HFF-Myc (cell line): ENCODE measurements at regions not wholly inside any gene's neighbourhood (a gene's known extent, or its start where the extent isn't known, plus 50 kb on each side); places are given as distances from the start of the nearest gene placed in this dataset.
A peak's percentile ranks its signal among the peaks of the same experiment; 100 is the strongest.
"Not testable (repeated sequence)": the region's sequence is repeated elsewhere in the genome, so short reads cannot be mapped to it uniquely, and the experiment has no call there.

Source experiments
- DNase-seq: peaks from one replicate; pipeline ENCODE4 v3.0.0-alpha.2; 2011; ENCODE audit warnings: low read depth; ENCODE audit errors: extremely low read depth
- H3K4me3 ChIP-seq: replicated peaks from 2 replicates; pipeline ENCODE4 v1.5.1; 2011; ENCODE audit warnings: low read depth, mild to moderate bottlenecking, control low read depth, low read length
- CTCF ChIP-seq: IDR thresholded peaks from 2 replicates; pipeline ENCODE4 v1.5.1; 2012; ENCODE audit warnings: mild to moderate bottlenecking, low read depth, low read length, control low read depth; ENCODE audit errors: missing control alignments

- H3K4me3 ChIP-seq, result no peak overlapping the region
- no peak for TF ChIP-seq CTCF
- DNase-seq, result no peak
These were observed 142.4 kb downstream of the SMIM20 start for GRCh38 chr4:26056406-26056805.

GRCh38 chr4:26057839-26058238 lies 143.8 kb downstream of the SMIM20 start:
- DNase-seq, H3K4me3 ChIP-seq: not testable (repeated sequence)

- DNase-seq, result no peak
- TF ChIP-seq CTCF, result no peak
- H3K4me3 ChIP-seq, result no peak overlapping the region
These were observed 144.5 kb downstream of the SMIM20 start for GRCh38 chr4:26058537-26058936.

GRCh38 chr4:26059391-26060154 lies 145.6 kb downstream of the SMIM20 start:
- no peak for DNase-seq
- no peak overlapping the region for H3K4me3 ChIP-seq
- TF ChIP-seq CTCF, result no peak

GRCh38 chr4:26060286-26060685 lies 146.3 kb downstream of the SMIM20 start:
- no peak overlapping the region for H3K4me3 ChIP-seq
- DNase-seq, result no peak
- no peak for TF ChIP-seq CTCF

GRCh38 chr4:26061248-26061986 lies 147.4 kb downstream of the SMIM20 start:
- no peak overlapping the region for H3K4me3 ChIP-seq
- no peak for DNase-seq
- TF ChIP-seq CTCF, result peak; percentile 71

GRCh38 chr4:26062215-26062614 lies 148.2 kb downstream of the SMIM20 start:
- DNase-seq, result no peak
- TF ChIP-seq CTCF, result no peak
- H3K4me3 ChIP-seq, result no peak overlapping the region

- not testable (repeated sequence) for H3K4me3 ChIP-seq, DNase-seq
These were observed 150.0 kb downstream of the SMIM20 start for GRCh38 chr4:26064009-26064408.
